B cell (primary cell): ENCODE measurements at regions not wholly inside any gene's neighbourhood (a gene's known extent, or its start where the extent isn't known, plus 50 kb on each side); places are given as distances from the start of the nearest gene placed in this dataset.

ENCODE experiments used
- ATAC-seq: fragments of 200-7000 bp; cut with Tn5 transposase; one replicate; pipeline ENCODE4 v1.10.0; 2021; ENCODE audit warnings: low read depth, mild to moderate bottlenecking, moderate number of reproducible peaks, moderate library complexity
- CTCF ChIA-PET: fragments of 350-600 bp; sonication (Branson Sonifier 250); formaldehyde crosslinking; loops from one replicate; lab custom pipeline; 2021; ENCODE audit warnings: antibody characterized with exemption, inconsistent platforms; lab: Charles Lee
- POLR2A ChIA-PET: fragments of 350-600 bp; sonication (Branson Sonifier 250); formaldehyde crosslinking; loops from one replicate; lab custom pipeline; 2021; ENCODE audit warnings: antibody characterized with exemption; lab: Charles Lee
- DNase-seq: peaks from one replicate; pipeline ENCODE4 v3.0.0; 2013
- H2AFZ ChIP-seq: 2 replicates; pipeline ENCODE4 v1.6.1; 2012; ENCODE audit warnings: mild to moderate bottlenecking, low read depth, low read length; ENCODE audit not compliant: insufficient read depth, poor library complexity, severe bottlenecking
- H3K27ac ChIP-seq, 2 donors: 1 replicate in 1 of 2; 2 replicates in 1 of 2; pipeline ENCODE4 v1.5.1; 2012 to 2013; ENCODE audit warnings: low read length in 2 of 2, mild to moderate bottlenecking in 2 of 2, moderate library complexity in 1 of 2
- H3K27me3 ChIP-seq, 4 experiments: fragments of 200-600 bp in 1 of 4; sonication (generic) in 1 of 4; replicated peaks in 1 of 4; 1 replicate in 2 of 4; 2 replicates in 2 of 4; pipeline versions ENCODE4 v1.6.1 to v1.7.0; 2013 to 2016; ENCODE audit warnings: low read length in 3 of 4, mild to moderate bottlenecking in 2 of 4, mixed read lengths in 1 of 4, moderate library complexity in 1 of 4; ENCODE audit not compliant: insufficient read depth in 4 of 4, control insufficient read depth in 3 of 4; ENCODE audit errors: control extremely low read depth in 1 of 4
- H3K36me3 ChIP-seq, 2 experiments: replicated peaks in 1 of 2; 1 replicate in 1 of 2; 2 replicates in 1 of 2; pipeline versions ENCODE4 v1.6.1 to v1.7.1; 2013; ENCODE audit warnings: low read length in 1 of 2; ENCODE audit not compliant: insufficient read depth in 2 of 2, control insufficient read depth in 1 of 2; ENCODE audit errors: control extremely low read depth in 1 of 2, extremely low read depth in 1 of 2
- H3K4me1 ChIP-seq, 2 donors: fragments of 200-600 bp in 1 of 2; sonication (generic) in 1 of 2; 1 replicate in 1 of 2; 2 replicates in 1 of 2; pipeline versions ENCODE4 v1.5.1 to v1.6.1; 2013 to 2017; ENCODE audit warnings: low read length in 2 of 2; ENCODE audit not compliant: control insufficient read depth in 2 of 2, insufficient read depth in 2 of 2
- H3K4me2 ChIP-seq: replicated peaks from 2 replicates; pipeline ENCODE3; 2012; ENCODE audit warnings: mild to moderate bottlenecking, low read depth, low read length; ENCODE audit not compliant: poor library complexity, severe bottlenecking
- H3K4me3 ChIP-seq, 5 experiments: fragments of 200-600 bp in 1 of 5; sonication (generic) in 1 of 5; 1 replicate in 3 of 5; 2 replicates in 2 of 5; pipeline versions ENCODE4 v1.5.1 to v1.7.0; 2011 to 2016; ENCODE audit warnings: low read length in 4 of 5, mild to moderate bottlenecking in 4 of 5, low read depth in 2 of 5, control low read depth in 1 of 5, moderate library complexity in 1 of 5; ENCODE audit not compliant: insufficient read depth in 1 of 5; ENCODE audit errors: control extremely low read depth in 1 of 5, extremely low read depth in 1 of 5
- H3K79me2 ChIP-seq: fragments of 200-600 bp; sonication (generic); one replicate; pipeline ENCODE4 v1.6.0; 2016; ENCODE audit warnings: low read length; ENCODE audit not compliant: control insufficient read depth, insufficient read depth
- H3K9ac ChIP-seq: fragments of 200-600 bp; sonication (generic); 2 replicates; pipeline ENCODE4 v1.6.1; 2017; ENCODE audit warnings: mild to moderate bottlenecking, low read length, moderate library complexity
- H3K9me3 ChIP-seq, 3 donors: one replicate each; pipeline versions ENCODE4 v1.6.1 to v1.7.1; 2013; ENCODE audit warnings: low read length in 2 of 3; ENCODE audit not compliant: control insufficient read depth in 2 of 3, insufficient read depth in 1 of 3; ENCODE audit errors: control extremely low read depth in 1 of 3
- H4K20me1 ChIP-seq: 2 replicates; pipeline ENCODE4 v1.6.0; 2012; ENCODE audit warnings: mild to moderate bottlenecking, low read length; ENCODE audit not compliant: insufficient read depth, control insufficient read depth, poor library complexity, severe bottlenecking
- H3K27ac Mint-ChIP-seq: one replicate; pipeline ENCODE4 v1.8.0; 2021; ENCODE audit warnings: mixed read lengths
- H3K27me3 Mint-ChIP-seq: one replicate; pipeline ENCODE4 v1.8.0; 2021; ENCODE audit warnings: mixed read lengths
- H3K4me1 Mint-ChIP-seq: one replicate; pipeline ENCODE4 v1.8.0; 2021; ENCODE audit warnings: mixed read lengths
- H3K4me3 Mint-ChIP-seq: one replicate; pipeline ENCODE4 v1.8.0; 2021; ENCODE audit warnings: mixed read lengths
- H3K9me3 Mint-ChIP-seq: one replicate; pipeline ENCODE4 v1.8.0; 2022; ENCODE audit warnings: mixed read lengths; ENCODE audit not compliant: insufficient read depth
- CTCF ChIP-seq: fragments of 200-600 bp; IDR thresholded peaks from one replicate; pipeline ENCODE4 v1.8.0; 2022; ENCODE audit warnings: antibody characterized with exemption, mild to moderate bottlenecking
- EZH2 ChIP-seq: IDR thresholded peaks from 2 replicates; pipeline ENCODE4 v1.6.1; 2012; ENCODE audit warnings: borderline replicate concordance, low read depth, mild to moderate bottlenecking, moderate library complexity, low read length; ENCODE audit not compliant: insufficient read depth, poor library complexity, severe bottlenecking
- WGBS: methylation state at CpG from one replicate; pipeline ENCODE4 v1.1.5; 2013; ENCODE audit warnings: missing lambda C conversion rate; ENCODE audit not compliant: insufficient coverage; 5-methylcytosine and 5-hydroxymethylcytosine counted together
- intact Hi-C: fragments of 100-400 bp; cut with micrococcal nuclease; formaldehyde crosslinking; loops from one replicate; pipeline ENCODE4 v1.10.0; 2022

GRCh38 chr1:240691909-240692705 lies 80.2 kb upstream of the GREM2 start:
- no peak for ATAC-seq
- DNase-seq = no peak
- H3K27ac Mint-ChIP-seq = no peak overlapping the region
- H3K27ac ChIP-seq = no peak overlapping the region
- ChIA-PET CTCF (no interaction called here), POLR2A (no interaction called here)
- WGBS = 100% methylated on average over 5 of the region's 12 CpGs
- TF ChIP-seq CTCF (no peak), EZH2 (no peak)
- no peaks in the 10 kb centered on the region for H3K4me1 ChIP-seq
- no peaks in the 10 kb centered on the region for H4K20me1 ChIP-seq
- no peaks in the 10 kb centered on the region for H3K9me3 ChIP-seq
- no peak overlapping the region for H3K4me3 ChIP-seq
- intact Hi-C loops = no loop called here
- H3K27me3 Mint-ChIP-seq = no peaks in the 10 kb centered on the region
- H3K27me3 ChIP-seq = peaks cover 0 to 3% (median 0%) of the 10 kb centered on the region in 4 experiments
- no peak overlapping the region for H3K4me2 ChIP-seq
- no peaks in the 10 kb centered on the region for H3K36me3 ChIP-seq
- H3K4me3 Mint-ChIP-seq = no peak overlapping the region
- no peak overlapping the region for H2AFZ ChIP-seq
- no peaks in the 10 kb centered on the region for H3K79me2 ChIP-seq
- peaks cover 5% of the 10 kb centered on the region for H3K9me3 Mint-ChIP-seq
- H3K9ac ChIP-seq = no peak overlapping the region
- H3K4me1 Mint-ChIP-seq = peaks cover 2% of the 10 kb centered on the region

GRCh38 chr1:240691501-240691900 lies 79.5 kb upstream of the GREM2 start:
- TF ChIP-seq CTCF (no peak), EZH2 (no peak)
- H3K79me2 ChIP-seq = no peaks in the 10 kb centered on the region
- no peak overlapping the region for H3K4me2 ChIP-seq
- ATAC-seq (no peak), DNase-seq (no peak)
- H2AFZ ChIP-seq = no peak overlapping the region
- Mint-ChIP-seq H3K27me3 (no peaks in the 10 kb centered on the region), H3K9me3 (peaks cover 4% of the 10 kb centered on the region), H3K4me1 (peaks cover 2% of the 10 kb centered on the region), H3K27ac (no peak overlapping the region), H3K4me3 (no peak overlapping the region)
- H3K9ac ChIP-seq = no peak overlapping the region
- H3K4me3 ChIP-seq = no peak overlapping the region
- no peaks in the 10 kb centered on the region for H4K20me1 ChIP-seq
- WGBS = 71% methylated on average over 1 of the region's 5 CpGs
- H3K27ac ChIP-seq = no peak overlapping the region
- intact Hi-C loops = no loop called here
- CTCF ChIA-PET = no interaction called here
- H3K4me1 ChIP-seq = no peaks in the 10 kb centered on the region
- POLR2A ChIA-PET = no interaction called here
- H3K27me3 ChIP-seq = peaks cover 0 to 3% (median 0%) of the 10 kb centered on the region in 4 experiments
- H3K36me3 ChIP-seq = no peaks in the 10 kb centered on the region
- no peaks in the 10 kb centered on the region for H3K9me3 ChIP-seq
